GM19043 (cell line): ENCODE measurements at regions not wholly inside any gene's neighbourhood (a gene's known extent, or its start where the extent isn't known, plus 50 kb on each side); places are given as distances from the start of the nearest gene placed in this dataset.

ENCODE experiments used
- ATAC-seq: cut with Tn5 transposase; IDR thresholded peaks from one replicate; pipeline ENCODE4 v1.9.1; 2021; ENCODE audit warnings: low read depth; ENCODE audit not compliant: unreplicated experiment

DNA sequence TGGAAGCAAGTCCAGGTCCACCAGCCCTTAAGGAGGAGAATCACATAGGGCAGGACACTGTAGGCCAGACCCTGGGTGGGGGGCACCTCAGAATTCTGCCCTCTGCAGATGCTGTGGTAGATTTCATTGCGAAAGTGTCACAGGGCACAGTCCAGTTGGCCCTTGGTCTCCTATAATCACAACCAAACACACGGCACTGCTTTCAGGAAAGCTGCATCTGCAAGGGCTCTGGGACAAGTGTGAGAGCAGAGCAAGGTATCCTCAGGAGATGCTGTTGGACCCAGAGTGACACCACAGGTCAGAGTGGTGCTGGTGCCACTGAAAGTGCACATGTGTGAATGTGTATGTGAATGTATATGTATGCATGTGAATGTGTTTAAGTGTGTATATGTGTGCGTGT is 88.6 kb upstream of the MBNL2 start:
- no peak for ATAC-seq

DNA sequence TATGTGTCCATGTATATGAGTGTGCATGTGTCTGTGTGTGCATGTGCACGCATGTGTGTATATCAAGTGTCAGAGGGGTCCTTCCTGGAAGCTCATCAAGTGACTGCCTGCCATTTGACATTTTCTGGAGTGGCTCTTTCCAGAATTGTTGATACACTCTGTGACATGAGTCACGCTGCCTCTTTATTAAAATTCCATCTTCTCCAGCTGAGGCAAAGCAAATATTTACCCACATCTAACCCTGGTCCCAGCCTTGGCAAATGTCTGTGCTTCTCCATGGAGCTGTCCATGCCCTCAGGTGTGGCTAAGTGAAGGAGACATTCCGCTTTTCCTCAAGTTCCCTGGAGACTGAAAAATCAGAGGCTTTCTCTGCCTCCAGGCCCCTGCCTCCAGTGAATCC is 88.2 kb upstream of the MBNL2 start:
- no peak for ATAC-seq

DNA sequence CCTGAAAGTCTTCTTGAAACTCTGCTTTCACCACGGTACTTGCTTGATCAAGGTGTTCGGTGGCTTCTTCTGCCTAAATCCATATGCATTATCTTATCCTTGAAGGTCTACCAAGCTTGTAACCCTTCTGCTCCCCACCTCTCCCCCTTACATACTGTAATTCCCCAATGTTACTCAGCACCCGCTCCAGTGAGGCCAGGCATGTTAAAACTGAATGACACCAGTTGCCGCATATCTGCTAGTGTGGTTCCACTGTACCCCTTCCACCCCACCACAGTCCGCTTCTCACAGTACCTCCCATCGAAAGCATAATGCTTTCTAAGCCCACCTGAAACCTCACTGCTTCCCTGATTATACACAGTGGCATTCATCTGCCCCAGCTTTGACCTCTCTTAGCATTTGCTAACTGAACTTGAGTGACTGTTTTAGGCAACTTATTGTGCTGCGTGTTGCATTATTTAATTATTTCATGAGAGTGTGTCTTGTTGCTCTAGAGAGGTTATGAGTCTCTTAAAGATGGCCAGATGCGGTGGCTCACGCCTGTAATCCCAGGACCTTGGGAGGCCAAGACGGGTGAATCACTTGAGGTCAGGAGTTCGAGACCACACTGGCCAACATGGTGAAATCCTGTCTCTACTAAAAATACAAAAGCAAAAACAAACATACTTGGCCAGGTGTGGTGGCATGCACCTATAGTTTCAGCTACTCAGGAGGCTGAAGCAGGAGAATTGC is 87.6 kb upstream of the MBNL2 start:
- no peak for ATAC-seq

DNA sequence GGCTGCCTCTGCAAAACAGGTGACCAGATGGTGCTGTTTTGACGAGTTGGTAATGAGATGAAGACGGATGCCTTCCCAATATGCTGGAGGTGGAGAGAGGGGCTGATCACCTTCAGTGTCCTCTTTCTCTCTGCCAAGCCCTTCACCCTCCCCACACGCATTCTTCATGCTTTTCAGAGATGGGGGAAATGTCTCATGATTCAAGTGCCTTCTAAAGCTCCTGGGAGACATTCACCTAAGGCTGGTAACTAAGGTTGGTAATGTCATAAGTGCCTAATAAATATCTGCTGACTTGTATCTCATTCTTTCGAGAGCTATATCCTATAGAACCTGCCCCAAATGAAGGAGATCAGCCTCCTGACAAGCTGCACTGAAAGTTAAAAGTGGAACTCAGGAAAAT is 86.2 kb upstream of the MBNL2 start:
- no peak for ATAC-seq

DNA sequence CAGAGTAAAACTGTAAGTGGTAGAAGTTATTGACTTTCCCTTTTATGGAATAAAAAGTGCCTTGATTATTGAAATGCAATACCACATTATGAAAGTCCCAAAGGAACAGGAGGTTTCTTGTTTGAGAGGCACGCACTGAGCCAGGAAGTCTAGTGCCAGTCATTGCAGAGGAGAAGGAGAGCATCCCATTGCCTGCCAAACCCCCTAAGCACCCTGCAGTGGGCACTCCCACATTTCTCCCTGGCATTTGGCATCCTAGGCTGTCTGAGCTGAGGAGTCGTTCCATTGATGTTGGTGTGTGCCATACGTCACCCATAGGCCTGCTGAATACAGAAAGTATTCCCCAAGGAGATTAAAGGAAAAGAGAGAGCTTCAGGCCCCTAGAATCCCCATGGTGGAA is 85.7 kb upstream of the MBNL2 start:
- no peak for ATAC-seq

DNA sequence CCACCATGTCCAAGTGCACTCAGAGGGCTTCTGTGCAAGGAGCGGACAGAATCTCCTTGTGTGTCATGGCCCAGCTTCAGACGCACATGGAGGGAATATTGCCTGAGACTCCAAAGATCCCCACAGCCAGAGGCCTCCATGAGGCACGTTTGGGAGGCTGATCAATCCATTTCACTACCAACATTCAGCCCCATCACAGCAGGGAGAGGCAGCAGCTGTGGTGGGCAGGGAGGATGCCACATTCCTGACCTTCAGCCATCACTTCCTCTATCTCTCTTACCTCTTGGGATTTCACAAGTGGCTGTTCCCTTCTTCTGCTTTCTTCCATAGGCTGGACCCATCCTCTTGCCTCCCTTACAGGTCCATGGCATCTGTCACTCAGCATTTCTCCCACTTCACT is 82.4 kb upstream of the MBNL2 start:
- ATAC-seq = no peak

DNA sequence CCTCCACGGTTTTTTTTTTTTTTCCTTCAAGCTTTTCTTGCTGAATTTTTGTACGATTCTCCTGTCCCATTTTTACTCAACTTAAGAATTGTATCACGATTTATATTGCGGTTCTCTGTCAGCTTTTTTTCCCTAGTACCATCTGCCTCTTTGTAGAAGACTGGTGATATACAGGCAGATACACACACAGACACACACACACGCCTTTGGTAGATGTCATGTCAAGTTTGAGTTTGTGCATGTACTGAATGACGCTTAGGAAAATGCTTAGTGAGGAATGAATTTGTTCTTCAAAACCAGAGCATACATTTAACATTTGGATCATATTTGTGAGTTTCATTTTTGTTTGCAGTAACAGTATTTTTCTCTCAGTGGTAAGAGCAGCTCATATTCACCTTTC is 82.0 kb upstream of the MBNL2 start:
- ATAC-seq = no peak

DNA sequence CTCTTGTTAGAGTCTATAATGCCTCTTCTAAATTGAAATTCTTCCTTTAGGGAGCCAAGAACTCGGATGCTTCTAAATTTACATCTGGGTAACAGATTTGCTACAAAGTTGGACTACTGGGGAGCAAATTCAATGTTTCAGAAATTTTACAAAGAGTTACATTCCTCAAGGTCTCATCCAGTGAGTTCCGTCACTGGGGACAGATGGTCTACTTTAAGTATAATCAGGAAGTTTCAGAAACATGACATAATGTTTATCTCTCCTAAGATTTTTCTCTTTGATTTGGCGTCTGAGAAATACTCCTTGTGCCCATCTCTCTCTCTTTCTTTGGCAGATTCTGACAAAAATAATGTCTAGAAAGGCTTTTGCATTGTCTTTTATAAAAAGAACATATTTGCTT is 81.5 kb upstream of the MBNL2 start:
- no peak for ATAC-seq

DNA sequence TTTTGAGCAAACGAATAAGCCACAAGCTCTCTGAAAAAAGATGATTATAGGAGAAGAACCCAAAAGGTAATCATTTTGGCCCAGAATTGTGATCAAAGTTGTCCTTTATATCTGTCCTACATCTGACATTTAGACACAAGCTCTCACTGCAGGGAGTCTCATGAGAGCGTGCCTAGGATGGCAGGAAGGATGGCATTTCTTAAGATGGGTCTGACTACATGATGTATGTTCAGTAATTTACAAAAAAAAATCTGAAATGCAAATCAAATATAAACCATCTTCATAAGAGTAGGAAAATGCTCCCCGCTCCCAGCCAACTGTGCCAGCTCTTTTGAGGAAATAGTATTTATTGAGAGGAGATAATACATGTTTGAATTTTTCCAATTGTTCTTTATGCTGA is 81.0 kb upstream of the MBNL2 start:
- ATAC-seq = no peak

DNA sequence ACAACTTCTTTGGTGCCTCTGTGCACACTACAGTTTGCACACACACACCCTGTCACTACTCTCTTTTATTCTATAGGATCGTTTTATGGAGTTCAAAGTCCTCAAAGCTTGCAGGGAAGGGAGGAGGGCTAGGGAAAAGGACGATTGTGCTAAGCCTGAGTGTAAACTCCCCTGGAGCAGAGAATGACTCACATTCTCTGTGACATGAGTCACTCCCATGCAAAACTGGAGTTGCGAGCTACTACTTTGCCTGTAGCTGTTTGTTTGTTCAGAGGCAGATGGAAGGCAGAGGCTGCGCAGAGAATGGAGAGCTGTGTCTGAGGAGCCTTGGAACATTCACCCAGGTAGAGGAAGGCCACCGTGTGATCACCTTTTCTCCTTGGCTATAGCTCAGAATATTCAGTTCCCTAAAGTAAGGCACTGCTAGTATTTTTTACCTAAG is 80.5 kb upstream of the MBNL2 start:
- peak; percentile 91 for ATAC-seq

DNA sequence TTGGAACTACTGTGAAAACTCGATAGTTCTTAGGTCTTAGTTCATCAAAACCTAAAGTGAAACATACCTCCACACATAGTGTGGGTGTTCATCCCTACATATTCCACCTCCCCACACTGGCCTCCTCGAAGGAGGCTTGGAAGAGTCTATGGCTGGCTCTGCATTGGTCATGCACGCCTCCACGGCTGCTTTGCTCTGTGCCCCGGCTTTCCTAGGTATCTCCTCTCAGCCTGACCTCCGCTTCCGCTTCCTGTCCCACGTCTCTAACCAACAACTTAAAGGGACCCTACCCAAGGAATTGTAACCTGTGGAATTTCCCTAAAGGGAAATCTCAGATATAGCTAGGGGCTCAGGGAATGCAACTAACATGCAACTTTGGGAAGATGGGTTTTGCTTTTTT is 79.7 kb upstream of the MBNL2 start:
- ATAC-seq = no peak

DNA sequence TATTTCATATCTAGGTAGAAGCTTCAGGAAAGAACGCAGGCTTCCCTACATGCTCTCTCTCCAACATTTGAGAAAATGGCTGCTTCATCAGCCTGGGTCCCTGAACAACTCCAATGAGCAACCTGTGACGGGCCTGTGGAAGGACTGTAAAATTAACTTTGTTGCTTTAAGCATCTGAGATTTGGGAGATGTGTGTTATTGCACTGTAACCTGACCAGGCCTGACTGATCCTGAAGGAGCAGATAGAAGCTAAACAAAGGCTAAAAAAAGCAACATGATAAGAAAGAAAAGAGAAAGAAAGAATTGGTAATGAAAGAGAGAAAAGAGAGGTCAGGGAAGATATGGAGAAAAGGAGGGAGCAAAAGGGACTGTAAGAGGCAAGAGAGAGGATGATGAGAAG is 77.1 kb upstream of the MBNL2 start:
- ATAC-seq = no peak

DNA sequence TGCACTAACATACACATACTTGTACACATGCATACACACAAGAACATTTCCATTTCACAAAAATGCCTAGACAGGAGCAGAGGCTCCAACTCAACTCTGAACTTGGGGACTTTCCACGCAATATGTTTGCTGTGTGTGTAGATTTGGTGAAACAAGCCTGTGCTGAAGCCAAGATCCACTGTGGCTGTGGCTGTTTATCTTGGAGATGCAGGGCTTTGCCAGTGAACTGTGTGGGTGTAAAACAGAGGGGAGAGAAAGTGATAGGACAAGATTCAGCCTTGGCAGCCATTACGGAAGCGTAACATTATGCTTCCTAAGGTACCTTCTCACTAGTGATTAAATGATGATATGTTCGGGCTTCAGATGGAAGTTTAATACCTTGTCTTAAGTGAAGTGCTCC is 73.2 kb upstream of the MBNL2 start:
- no peak for ATAC-seq

DNA sequence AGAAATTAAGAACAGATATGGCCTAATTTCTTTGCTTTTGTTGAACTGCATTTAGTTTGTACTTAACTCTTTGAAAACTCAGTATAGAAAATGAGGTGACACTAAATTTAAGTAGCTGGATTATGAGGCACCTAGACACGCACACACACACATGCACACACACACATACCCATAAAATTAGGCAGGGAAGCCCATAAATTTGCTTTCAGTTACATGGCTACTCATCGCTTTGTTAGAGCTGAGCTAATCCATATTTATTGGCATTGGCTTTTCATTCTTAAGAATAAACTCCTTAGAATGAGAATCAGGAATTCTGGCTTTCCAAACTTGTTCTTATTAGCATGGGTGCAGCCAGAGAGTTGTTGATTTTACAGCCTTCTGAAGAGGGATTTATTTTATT is 61.7 kb upstream of the MBNL2 start:
- ATAC-seq = no peak

DNA sequence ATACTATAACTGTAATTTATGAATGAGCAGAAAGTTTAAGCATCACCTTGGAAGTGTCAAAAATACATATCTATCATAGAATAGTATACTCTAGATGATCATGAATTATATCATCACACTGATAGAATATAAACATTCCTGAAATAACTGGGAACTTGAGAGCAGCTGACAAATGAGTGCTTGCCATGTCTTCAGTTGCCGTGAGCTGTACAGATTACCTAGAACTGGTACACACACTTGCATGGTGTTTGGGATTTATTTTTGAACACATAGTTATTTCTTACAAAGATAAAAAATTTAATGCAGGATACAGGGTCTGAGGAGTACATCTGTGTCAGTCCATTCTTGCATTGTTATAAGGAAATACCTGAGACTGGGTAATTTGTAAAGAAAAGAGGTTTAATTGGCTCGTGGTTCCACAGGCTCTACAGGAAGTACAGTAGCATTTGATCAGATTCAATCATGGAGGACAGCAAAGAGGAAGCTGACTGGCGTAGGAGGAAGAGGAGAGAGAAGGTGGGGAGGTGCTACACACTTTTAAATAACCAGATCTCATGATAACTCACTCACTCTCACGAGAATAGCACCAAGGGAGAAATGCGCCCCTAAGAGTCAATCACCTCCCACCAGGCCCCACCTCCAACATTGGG is 60.4 kb upstream of the MBNL2 start:
- no peak for ATAC-seq

DNA sequence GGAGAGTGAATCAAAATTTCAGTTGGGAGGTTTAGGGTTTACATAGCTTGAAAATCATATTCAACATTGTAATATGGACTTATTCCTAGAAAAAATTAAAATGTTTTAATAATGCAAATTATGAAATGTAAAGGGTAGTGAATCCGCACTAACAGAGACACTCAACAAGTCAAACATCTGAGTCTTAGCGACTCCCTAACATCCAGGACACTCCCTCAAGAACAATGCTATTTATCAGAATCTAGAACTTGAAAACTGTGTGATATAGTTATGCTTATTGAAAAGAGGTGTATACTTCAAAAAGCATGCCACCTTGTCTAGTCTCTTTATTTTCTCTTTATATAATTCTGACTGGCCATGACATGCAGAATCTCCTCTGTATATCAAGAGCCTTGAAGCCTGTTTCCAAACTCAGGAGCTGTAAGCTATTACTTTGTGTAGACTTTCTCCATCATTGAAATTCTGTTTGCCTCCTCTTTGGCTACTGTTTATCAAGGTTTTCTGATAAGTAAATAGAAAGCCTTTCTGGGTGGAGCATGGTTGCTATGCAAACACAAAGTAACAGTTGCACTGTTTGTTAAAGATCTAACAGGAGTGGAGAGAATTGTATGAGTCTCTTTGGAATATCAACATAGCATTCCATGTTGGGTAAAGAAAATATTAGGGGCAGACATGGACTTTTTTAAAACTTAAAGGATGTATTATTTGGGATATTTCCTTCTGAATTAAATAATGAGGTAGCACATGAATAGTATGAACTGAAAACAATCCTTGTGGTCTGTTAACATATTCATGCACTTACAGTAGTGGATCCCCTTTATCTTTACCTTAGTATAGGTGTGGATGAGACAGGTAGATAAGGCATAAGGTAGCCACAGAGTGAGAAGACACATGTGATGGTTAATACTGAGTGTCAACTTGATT is 56.4 kb upstream of the MBNL2 start:
- ATAC-seq = no peak

DNA sequence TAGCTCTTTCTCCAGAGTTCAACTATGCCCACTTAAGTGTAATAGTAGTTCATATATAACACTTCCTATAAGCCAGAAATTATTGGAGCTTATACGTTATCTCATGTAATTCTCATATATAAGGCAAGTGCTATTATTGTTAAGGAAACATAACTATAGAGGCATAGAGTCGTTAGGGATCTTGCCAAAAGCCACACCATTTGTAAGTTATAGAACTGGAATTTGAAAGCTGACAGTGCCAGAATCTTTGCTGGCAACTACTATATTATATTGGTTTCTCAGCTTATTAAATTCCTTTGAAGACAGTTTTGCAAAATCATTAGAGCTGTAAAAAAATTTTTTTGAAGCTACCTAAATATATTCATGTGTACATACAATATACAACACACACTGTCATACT is 51.0 kb upstream of the MBNL2 start:
- no peak for ATAC-seq
